SJCRH30 (cell line): ENCODE measurements at regions not wholly inside any gene's neighbourhood (a gene's known extent, or its start where the extent isn't known, plus 50 kb on each side); places are given as distances from the start of the nearest gene placed in this dataset.
A peak's percentile ranks its signal among the peaks of the same experiment; 100 is the strongest.
"Not testable (repeated sequence)": the region's sequence is repeated elsewhere in the genome, so short reads cannot be mapped to it uniquely, and the experiment has no call there.

ENCODE experiments used
- DNase-seq, 2 experiments: peaks; one replicate each; pipeline ENCODE4 v3.0.0-alpha.2; 2015 to 2020
- H3K27ac ChIP-seq: fragments of 250-450 bp; sonication (Bioruptor Pico); 2 replicates; pipeline ENCODE4 v1.5.1; 2020; ENCODE audit warnings: mild to moderate bottlenecking, moderate library complexity
- H3K27me3 ChIP-seq: fragments of 250-450 bp; sonication (Bioruptor Pico); 2 replicates; pipeline ENCODE4 v1.5.1; 2020; ENCODE audit warnings: mild to moderate bottlenecking, moderate library complexity
- H3K36me3 ChIP-seq: fragments of 250-450 bp; sonication (Bioruptor Pico); 2 replicates; pipeline ENCODE4 v1.5.1; 2020; ENCODE audit warnings: mild to moderate bottlenecking, moderate library complexity
- H3K4me1 ChIP-seq: fragments of 250-450 bp; sonication (Bioruptor Pico); 2 replicates; pipeline ENCODE4 v1.5.1; 2020; ENCODE audit warnings: mild to moderate bottlenecking, moderate library complexity
- H3K4me3 ChIP-seq: fragments of 250-450 bp; sonication (Bioruptor Pico); 2 replicates; pipeline ENCODE4 v1.5.1; 2020; ENCODE audit warnings: mild to moderate bottlenecking, moderate library complexity
- H3K9me3 ChIP-seq: fragments of 250-450 bp; sonication (Bioruptor Pico); replicated peaks from 2 replicates; pipeline ENCODE4 v1.5.1; 2020; ENCODE audit warnings: mild to moderate bottlenecking, moderate library complexity

- DNase-seq = no peak
- no peaks in the 10 kb centered on the region for H3K27me3 ChIP-seq
- H3K4me3 ChIP-seq = no peak overlapping the region
- H3K4me1 ChIP-seq = no peaks in the 10 kb centered on the region
- no peak overlapping the region for H3K27ac ChIP-seq
- no peaks in the 10 kb centered on the region for H3K36me3 ChIP-seq
- no peaks in the 10 kb centered on the region for H3K9me3 ChIP-seq
Measured at GRCh38 chr2:146414456-146414855, 1430.4 kb upstream of the ACVR2A start.

- no peak for DNase-seq
- Histone ChIP-seq H3K27ac (no peak overlapping the region), H3K27me3 (no peaks in the 10 kb centered on the region)
Measured at GRCh38 chr2:146413086-146413610, 1431.7 kb upstream of the ACVR2A start.

GRCh38 chr2:146412625-146413024 lies 1432.2 kb upstream of the ACVR2A start:
- Histone ChIP-seq H3K27ac (no peak overlapping the region), H3K4me3 (no peak overlapping the region), H3K4me1 (no peaks in the 10 kb centered on the region), H3K27me3 (no peaks in the 10 kb centered on the region), H3K9me3 (no peaks in the 10 kb centered on the region), H3K36me3 (no peaks in the 10 kb centered on the region)
- DNase-seq = no peak

More at GRCh38 chr2:146413086-146413610, 1431.7 kb upstream of the ACVR2A start:
- Histone ChIP-seq H3K36me3 (no peaks in the 10 kb centered on the region), H3K9me3 (no peaks in the 10 kb centered on the region), H3K4me1 (no peaks in the 10 kb centered on the region), H3K4me3 (no peak overlapping the region)

GRCh38 chr2:146405402-146406309 lies 1439.2 kb upstream of the ACVR2A start:
- not testable (repeated sequence) for DNase-seq, H3K4me3 ChIP-seq

GRCh38 chr2:146403546-146404160 lies 1441.2 kb upstream of the ACVR2A start:
- H3K36me3 ChIP-seq, H3K4me3 ChIP-seq, H3K27me3 ChIP-seq, H3K4me1 ChIP-seq, DNase-seq, H3K27ac ChIP-seq, H3K9me3 ChIP-seq: not testable (repeated sequence)

More at GRCh38 chr2:146405402-146406309, 1439.2 kb upstream of the ACVR2A start:
- not testable (repeated sequence) for H3K4me1 ChIP-seq, H3K27ac ChIP-seq, H3K9me3 ChIP-seq, H3K27me3 ChIP-seq, H3K36me3 ChIP-seq

GRCh38 chr2:146392631-146393030 lies 1452.2 kb upstream of the ACVR2A start:
- Histone ChIP-seq H3K27me3 (no peaks in the 10 kb centered on the region), H3K4me1 (peaks cover 9% of the 10 kb centered on the region), H3K27ac (no peak overlapping the region), H3K36me3 (no peaks in the 10 kb centered on the region), H3K4me3 (no peak overlapping the region), H3K9me3 (no peaks in the 10 kb centered on the region)
- DNase-seq = no peak

- no peak overlapping the region for H3K27ac ChIP-seq
- H3K4me1 ChIP-seq = peaks cover 9% of the 10 kb centered on the region
- H3K27me3 ChIP-seq = no peaks in the 10 kb centered on the region
- H3K36me3 ChIP-seq = no peaks in the 10 kb centered on the region
- no peak overlapping the region for H3K4me3 ChIP-seq
- no peaks in the 10 kb centered on the region for H3K9me3 ChIP-seq
- DNase-seq = no peak
Measured at GRCh38 chr2:146392186-146392585, 1452.6 kb upstream of the ACVR2A start.

GRCh38 chr2:146388757-146389156 lies 1456.1 kb upstream of the ACVR2A start:
- Histone ChIP-seq H3K9me3 (no peaks in the 10 kb centered on the region), H3K27ac (peak overlapping the region; percentile 39), H3K36me3 (no peaks in the 10 kb centered on the region), H3K4me1 (peaks cover 9% of the 10 kb centered on the region), H3K27me3 (no peaks in the 10 kb centered on the region), H3K4me3 (no peak overlapping the region)
- peak; percentile 77 to 96 for DNase-seq

GRCh38 chr2:146386096-146386495 lies 1458.7 kb upstream of the ACVR2A start:
- Histone ChIP-seq H3K4me1 (peaks cover 9% of the 10 kb centered on the region), H3K27me3 (no peaks in the 10 kb centered on the region), H3K36me3 (no peaks in the 10 kb centered on the region), H3K4me3 (no peak overlapping the region), H3K27ac (no peak overlapping the region), H3K9me3 (no peaks in the 10 kb centered on the region)
- no peak for DNase-seq

- Histone ChIP-seq H3K36me3 (no peaks in the 10 kb centered on the region), H3K4me1 (peaks cover 9% of the 10 kb centered on the region), H3K27me3 (no peaks in the 10 kb centered on the region), H3K27ac (no peak overlapping the region), H3K9me3 (no peaks in the 10 kb centered on the region), H3K4me3 (no peak overlapping the region)
- no peak for DNase-seq
Measured at GRCh38 chr2:146385031-146385430, 1459.8 kb upstream of the ACVR2A start.

- Histone ChIP-seq H3K27ac (no peak overlapping the region), H3K4me3 (no peak overlapping the region), H3K9me3 (no peaks in the 10 kb centered on the region), H3K36me3 (no peaks in the 10 kb centered on the region), H3K4me1 (no peaks in the 10 kb centered on the region), H3K27me3 (no peaks in the 10 kb centered on the region)
- no peak for DNase-seq
Measured at GRCh38 chr2:146376511-146377064, 1468.2 kb upstream of the ACVR2A start.

GRCh38 chr2:146374505-146374904 lies 1470.3 kb upstream of the ACVR2A start:
- DNase-seq = no peak
- H3K27me3 ChIP-seq = no peaks in the 10 kb centered on the region
- H3K9me3 ChIP-seq = no peaks in the 10 kb centered on the region
- H3K27ac ChIP-seq = no peak overlapping the region
- H3K36me3 ChIP-seq = no peaks in the 10 kb centered on the region
- H3K4me3 ChIP-seq = no peak overlapping the region
- H3K4me1 ChIP-seq = no peaks in the 10 kb centered on the region

GRCh38 chr2:146371364-146371763 lies 1473.5 kb upstream of the ACVR2A start:
- H3K4me3 ChIP-seq, H3K27ac ChIP-seq, H3K9me3 ChIP-seq, H3K4me1 ChIP-seq, H3K36me3 ChIP-seq, H3K27me3 ChIP-seq, DNase-seq: not testable (repeated sequence)

GRCh38 chr2:146370826-146371225 lies 1474.0 kb upstream of the ACVR2A start:
- Histone ChIP-seq H3K27me3 (no peaks in the 10 kb centered on the region), H3K4me3 (no peak overlapping the region), H3K4me1 (no peaks in the 10 kb centered on the region), H3K36me3 (no peaks in the 10 kb centered on the region), H3K27ac (no peak overlapping the region), H3K9me3 (no peaks in the 10 kb centered on the region)
- DNase-seq = no peak

- Histone ChIP-seq H3K27me3 (no peaks in the 10 kb centered on the region), H3K27ac (no peak overlapping the region), H3K4me1 (no peaks in the 10 kb centered on the region), H3K36me3 (no peaks in the 10 kb centered on the region), H3K4me3 (no peak overlapping the region), H3K9me3 (no peaks in the 10 kb centered on the region)
- DNase-seq = no peak
Measured at GRCh38 chr2:146366276-146366675, 1478.6 kb upstream of the ACVR2A start.
